Chondrocyte (in vitro differentiated cells): ENCODE measurements at regions not wholly inside any gene's neighbourhood (a gene's known extent, or its start where the extent isn't known, plus 50 kb on each side); places are given as distances from the start of the nearest gene placed in this dataset.

ENCODE experiments used
- DNase-seq: peaks from one replicate; pipeline ENCODE4 v3.0.0; 2021; ENCODE audit warnings: mixed read lengths, low spot score
- H3K27ac Mint-ChIP-seq: one replicate; pipeline ENCODE4 v1.8.0; 2021; ENCODE audit warnings: mild to moderate bottlenecking, moderate library complexity, mixed read lengths; ENCODE audit not compliant: unreplicated experiment
- H3K27me3 Mint-ChIP-seq: 2 replicates; pipeline ENCODE4 v1.8.0; 2021; ENCODE audit warnings: low read depth, mixed read lengths
- H3K36me3 Mint-ChIP-seq: 2 replicates; pipeline ENCODE4 v1.8.0; 2021; ENCODE audit warnings: low read depth, mixed read lengths
- H3K4me1 Mint-ChIP-seq: 2 replicates; pipeline ENCODE4 v1.8.0; 2021; ENCODE audit warnings: low read depth, mild to moderate bottlenecking, mixed read lengths
- H3K4me3 Mint-ChIP-seq: one replicate; pipeline ENCODE4 v1.8.0; 2021; ENCODE audit warnings: mild to moderate bottlenecking, moderate library complexity, mixed read lengths; ENCODE audit not compliant: unreplicated experiment
- H3K9me3 Mint-ChIP-seq: 2 replicates; pipeline ENCODE4 v1.8.0; 2021; ENCODE audit warnings: low read depth, mixed read lengths
- TF ChIP-seq, protein P1 (sequence below): fragments of 200-600 bp; sonication (generic); IDR thresholded peaks from 2 replicates; pipeline ENCODE4 v1.5.0; 2021; ENCODE audit warnings: antibody characterized with exemption, mild to moderate bottlenecking, moderate library complexity

DNA sequence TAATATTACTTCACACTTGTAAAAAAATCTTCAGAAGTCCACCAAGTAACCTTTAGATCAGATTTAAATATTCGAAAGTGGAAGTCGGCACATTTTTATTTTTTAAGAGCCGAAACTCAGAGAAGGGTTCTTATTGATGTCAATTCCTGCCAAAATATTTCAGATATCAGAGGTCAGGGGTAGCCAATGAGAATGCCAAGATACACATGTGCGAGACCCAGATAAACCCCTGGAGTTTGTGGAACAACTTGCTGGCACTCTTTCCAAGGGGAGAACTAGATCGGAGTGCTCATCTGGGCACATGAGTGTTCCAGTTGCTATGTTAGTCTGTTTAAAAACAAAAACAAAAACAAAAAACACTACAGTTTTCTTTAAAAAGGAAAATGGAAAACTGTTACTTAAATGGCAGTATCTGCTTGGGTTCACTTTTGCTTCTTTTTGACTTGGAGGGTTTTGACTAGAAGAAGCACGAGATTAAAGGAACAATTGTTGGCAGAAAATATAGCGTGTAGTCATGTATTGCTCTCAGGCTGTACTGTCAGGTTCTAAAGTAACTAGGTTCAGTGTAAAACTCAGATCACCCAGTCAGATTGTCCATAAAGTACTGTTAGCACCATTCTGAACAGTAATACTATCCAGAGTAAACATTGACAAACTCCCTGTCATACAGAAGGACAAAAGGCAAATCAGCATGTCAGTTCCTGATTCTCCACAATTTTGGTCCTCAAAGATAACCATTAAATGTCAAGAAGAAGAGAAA, 188.0 kb upstream of the PACRGL start:
- DNase-seq = no peak
- H3K4me3 Mint-ChIP-seq = no peak overlapping the region
- no peak overlapping the region for H3K27ac Mint-ChIP-seq
- TF ChIP-seq, protein P1, sequence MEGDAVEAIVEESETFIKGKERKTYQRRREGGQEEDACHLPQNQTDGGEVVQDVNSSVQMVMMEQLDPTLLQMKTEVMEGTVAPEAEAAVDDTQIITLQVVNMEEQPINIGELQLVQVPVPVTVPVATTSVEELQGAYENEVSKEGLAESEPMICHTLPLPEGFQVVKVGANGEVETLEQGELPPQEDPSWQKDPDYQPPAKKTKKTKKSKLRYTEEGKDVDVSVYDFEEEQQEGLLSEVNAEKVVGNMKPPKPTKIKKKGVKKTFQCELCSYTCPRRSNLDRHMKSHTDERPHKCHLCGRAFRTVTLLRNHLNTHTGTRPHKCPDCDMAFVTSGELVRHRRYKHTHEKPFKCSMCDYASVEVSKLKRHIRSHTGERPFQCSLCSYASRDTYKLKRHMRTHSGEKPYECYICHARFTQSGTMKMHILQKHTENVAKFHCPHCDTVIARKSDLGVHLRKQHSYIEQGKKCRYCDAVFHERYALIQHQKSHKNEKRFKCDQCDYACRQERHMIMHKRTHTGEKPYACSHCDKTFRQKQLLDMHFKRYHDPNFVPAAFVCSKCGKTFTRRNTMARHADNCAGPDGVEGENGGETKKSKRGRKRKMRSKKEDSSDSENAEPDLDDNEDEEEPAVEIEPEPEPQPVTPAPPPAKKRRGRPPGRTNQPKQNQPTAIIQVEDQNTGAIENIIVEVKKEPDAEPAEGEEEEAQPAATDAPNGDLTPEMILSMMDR = no peak
- H3K36me3 Mint-ChIP-seq = peaks cover 1% of the 10 kb centered on the region
- no peaks in the 10 kb centered on the region for H3K27me3 Mint-ChIP-seq
- no peaks in the 10 kb centered on the region for H3K9me3 Mint-ChIP-seq
- peaks cover 5% of the 10 kb centered on the region for H3K4me1 Mint-ChIP-seq

DNA sequence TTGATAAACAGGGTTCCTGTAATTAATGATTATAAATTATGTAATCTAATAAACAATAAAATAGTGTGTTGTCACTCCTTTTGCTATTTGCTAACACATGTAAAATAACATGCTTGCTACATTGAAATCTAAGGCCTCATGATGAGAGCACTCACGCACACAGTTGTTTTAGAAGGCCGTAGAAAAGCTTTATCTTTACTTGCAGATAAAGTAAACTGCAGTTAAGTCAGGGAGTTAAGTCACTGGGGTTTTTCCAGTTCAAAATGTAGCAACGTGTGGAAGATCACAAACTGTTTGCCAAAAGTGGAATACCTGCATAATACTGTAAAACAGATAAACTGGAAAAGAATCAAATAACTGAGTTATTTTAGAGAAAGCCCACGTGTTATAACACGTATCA, 187.3 kb upstream of the PACRGL start:
- Mint-ChIP-seq H3K4me3 (no peak overlapping the region), H3K27me3 (no peaks in the 10 kb centered on the region), H3K4me1 (peaks cover 5% of the 10 kb centered on the region), H3K36me3 (peaks cover 1% of the 10 kb centered on the region), H3K27ac (no peak overlapping the region), H3K9me3 (no peaks in the 10 kb centered on the region)
- TF ChIP-seq, protein P1 = no peak
- DNase-seq = no peak

DNA sequence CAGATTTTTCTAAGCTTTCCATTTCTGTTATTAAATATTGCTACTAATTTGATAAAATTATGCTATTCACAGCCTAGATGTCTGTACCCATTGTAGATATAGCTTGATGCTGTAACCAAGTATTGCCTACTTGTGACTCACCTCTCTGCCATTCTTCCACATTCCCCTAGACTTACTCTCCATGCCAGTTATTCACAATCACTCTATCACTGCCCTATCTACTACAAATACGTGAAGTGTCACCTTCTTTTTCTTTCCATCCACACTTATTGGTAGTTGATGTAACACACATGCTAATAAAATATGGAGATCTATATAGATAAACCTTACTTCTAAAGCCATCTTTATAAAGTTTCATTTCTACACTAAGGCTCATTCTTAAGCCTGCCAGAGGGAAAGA, 179.4 kb upstream of the PACRGL start:
- Mint-ChIP-seq H3K9me3 (no peaks in the 10 kb centered on the region), H3K27me3 (no peaks in the 10 kb centered on the region), H3K4me3 (no peak overlapping the region), H3K27ac (peak overlapping the region; percentile 41), H3K36me3 (peaks cover 4% of the 10 kb centered on the region), H3K4me1 (peaks cover 9% of the 10 kb centered on the region)
- no peak for DNase-seq
- TF ChIP-seq, protein P1 = no peak

DNA sequence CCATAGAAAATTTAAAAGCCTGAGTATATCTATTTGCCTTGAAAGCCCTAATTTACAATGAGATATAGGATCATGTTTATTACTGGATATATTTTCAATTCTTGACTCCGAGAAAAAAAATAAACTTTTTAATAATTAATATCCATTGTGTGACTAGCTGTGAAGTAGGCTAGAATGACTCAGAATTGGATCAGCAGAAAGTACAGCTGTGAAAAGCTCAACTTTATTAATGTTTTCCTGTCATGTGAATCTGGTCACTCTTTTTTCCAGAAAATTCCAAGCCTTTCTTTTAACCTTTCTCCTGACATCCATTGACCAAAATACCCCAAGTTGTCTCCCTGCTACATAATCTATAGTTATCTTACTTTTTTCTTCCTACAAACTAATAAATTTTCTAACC, 171.8 kb upstream of the PACRGL start:
- TF ChIP-seq, protein P1 = no peak
- Mint-ChIP-seq H3K9me3 (no peaks in the 10 kb centered on the region), H3K4me1 (peaks cover 27% of the 10 kb centered on the region), H3K27ac (peak overlapping the region; percentile 62), H3K27me3 (no peaks in the 10 kb centered on the region), H3K36me3 (peaks cover 4% of the 10 kb centered on the region), H3K4me3 (no peak overlapping the region)
- no peak for DNase-seq

DNA sequence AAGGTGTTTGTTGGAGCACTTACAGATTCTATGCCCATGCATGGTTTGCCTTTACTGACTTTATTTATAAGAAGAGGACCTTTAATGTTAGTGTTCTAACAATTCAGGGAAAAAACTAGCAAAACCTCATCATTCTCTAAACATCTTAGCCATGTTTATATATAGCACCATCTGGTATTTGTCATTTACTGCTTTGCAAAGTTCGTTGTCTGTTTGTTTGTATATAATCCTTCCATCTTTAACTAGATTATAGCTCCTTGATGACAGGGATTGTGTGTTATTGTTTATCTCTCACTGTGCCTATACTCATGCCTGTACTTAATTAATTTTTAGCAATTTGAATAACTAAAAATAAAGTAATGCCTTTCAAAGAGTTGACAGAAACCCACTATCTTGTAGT, 170.6 kb upstream of the PACRGL start:
- TF ChIP-seq, protein P1 = no peak
- no peak for DNase-seq
- Mint-ChIP-seq H3K4me3 (no peak overlapping the region), H3K9me3 (no peaks in the 10 kb centered on the region), H3K36me3 (peaks cover 6% of the 10 kb centered on the region), H3K27ac (no peak overlapping the region), H3K4me1 (peaks cover 27% of the 10 kb centered on the region), H3K27me3 (no peaks in the 10 kb centered on the region)
